ENCODE measurements at regions not wholly inside any gene's neighbourhood (a gene's known extent, or its start where the extent isn't known, plus 50 kb on each side); places are given as distances from the start of the nearest gene placed in this dataset.

DNA sequence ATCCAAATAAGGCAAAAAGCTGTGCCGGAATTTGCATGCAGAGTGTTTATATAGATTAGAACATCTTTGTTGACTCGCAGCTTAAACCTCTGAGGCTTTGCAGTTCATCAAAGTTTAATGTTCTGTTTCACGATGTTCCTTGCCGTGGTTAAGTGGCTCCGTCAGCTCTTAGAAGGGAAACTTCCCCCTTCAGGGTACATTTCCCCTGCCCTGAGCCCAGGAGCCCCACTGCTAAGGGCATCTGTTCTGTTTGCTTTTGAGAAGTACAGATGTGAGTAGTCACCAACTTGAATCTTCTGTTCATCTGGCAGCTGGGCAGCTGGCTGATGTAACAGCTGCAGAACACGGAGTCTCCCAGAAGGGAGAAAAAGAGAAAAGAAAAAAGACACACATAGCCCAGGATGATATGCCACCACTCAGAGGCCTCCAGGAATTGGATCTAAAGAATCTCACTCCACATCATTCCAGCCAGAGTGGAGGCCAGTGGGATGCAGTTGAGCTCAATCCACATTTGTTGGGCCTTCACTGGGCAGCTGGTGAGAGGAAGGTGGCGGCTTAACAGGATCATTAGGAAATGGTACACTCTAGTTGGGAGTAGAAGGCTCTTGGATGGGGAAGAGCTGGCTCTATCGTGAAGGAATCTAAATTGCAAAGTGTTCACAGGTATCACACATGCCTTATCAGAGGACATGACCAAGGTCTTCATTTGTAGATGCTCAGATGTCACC is 178.7 kb upstream of the RBPJ start:
- H3K4me2 ChIP-seq = no peak overlapping the region
- H3K27ac ChIP-seq = no peak overlapping the region
- H3K4me3 ChIP-seq = no peak overlapping the region
- no peaks in the 10 kb centered on the region for H3K9me3 ChIP-seq (ENCODE audit: insufficient read depth, low read depth)
- no TSS peak for BruUV-seq (replicated peaks)
- H3K4me1 ChIP-seq (replicated peaks; ENCODE audit: insufficient read depth) = no peaks in the 10 kb centered on the region; the same call in 1 of the 2 replicates
- H3K9me2 ChIP-seq (ENCODE audit: insufficient read depth) = no peaks in the 10 kb centered on the region
- H4K20me1 ChIP-seq (ENCODE audit: insufficient read depth) = no peaks in the 10 kb centered on the region
- H3K27me3 ChIP-seq (ENCODE audit: insufficient read depth, low read depth) = no peaks in the 10 kb centered on the region
- H3F3A ChIP-seq (ENCODE audit: insufficient read depth, low read depth) = no peaks in the 10 kb centered on the region
- no peaks in the 10 kb centered on the region for H3K79me2 ChIP-seq (ENCODE audit: low read depth)
- no peak for TF ChIP-seq CTCF (conservative IDR thresholded peaks at IDR 0.05)
- TF ChIP-seq EZH2 (IDR thresholded peaks at IDR 0.05; ENCODE audit: low read depth) = no peak
- CTCF ChIA-PET = no interaction called here
- POLR2A ChIA-PET (ENCODE audit: unreplicated experiment) = interaction anchor here (0.7 kb wide), 1 partner anchor 665 kb away, joined by 5 read pairs; no protein-coding TSS in a partner anchor
- no peaks in the 10 kb centered on the region for H3K36me3 ChIP-seq (ENCODE audit: low read depth)
- intact Hi-C loops (cut with micrococcal nuclease; ENCODE audit: unreplicated experiment) = loop anchor here (5.0 kb wide), 1 partner anchor 95 kb away; no protein-coding TSS in a partner anchor
- no peak for DNase-seq
- H2AFZ ChIP-seq = no peak overlapping the region

DNA sequence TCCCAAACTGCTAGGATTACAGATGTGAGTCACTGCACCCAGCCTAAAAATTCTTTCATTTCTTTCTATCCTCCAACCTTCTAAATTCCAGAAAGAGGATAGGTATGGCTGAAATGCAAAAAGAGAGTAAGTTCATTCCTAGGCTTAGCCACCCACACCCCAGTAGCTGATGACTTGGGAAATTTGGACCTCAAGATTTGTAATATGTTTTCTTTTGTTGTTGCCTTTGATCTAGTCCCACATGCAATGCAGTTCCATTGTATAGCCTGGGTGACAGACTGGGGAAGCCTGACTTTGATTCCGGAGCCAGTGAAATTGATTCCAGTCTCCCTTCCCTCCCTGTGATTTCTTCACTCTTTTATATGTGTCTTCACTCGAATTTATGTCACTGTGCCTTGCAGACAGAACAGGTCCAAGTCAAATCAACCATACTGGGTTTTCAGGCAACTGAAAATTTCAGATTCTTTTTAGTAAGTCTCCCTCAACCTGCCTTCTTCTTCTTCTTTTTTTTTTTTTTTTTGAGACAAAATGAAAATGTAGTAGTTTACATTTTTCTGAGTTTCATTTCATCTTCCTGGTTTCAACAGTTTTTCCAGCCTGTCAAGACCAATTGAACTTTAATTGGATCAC is 176.2 kb upstream of the RBPJ start:
- Histone ChIP-seq H3K9me3 (ENCODE audit: insufficient read depth, low read depth) (no peaks in the 10 kb centered on the region), H3K27me3 (ENCODE audit: insufficient read depth, low read depth) (no peaks in the 10 kb centered on the region), H3K27ac (no peak overlapping the region), H3K79me2 (ENCODE audit: low read depth) (no peaks in the 10 kb centered on the region), H3K4me1 (replicated peaks; ENCODE audit: insufficient read depth) (no peaks in the 10 kb centered on the region; the same call in 1 of the 2 replicates), H2AFZ (no peak overlapping the region), H4K20me1 (ENCODE audit: insufficient read depth) (no peaks in the 10 kb centered on the region), H3K9me2 (ENCODE audit: insufficient read depth) (no peaks in the 10 kb centered on the region), H3K36me3 (ENCODE audit: low read depth) (no peaks in the 10 kb centered on the region), H3K4me2 (no peak overlapping the region), H3F3A (ENCODE audit: insufficient read depth, low read depth) (no peaks in the 10 kb centered on the region), H3K4me3 (no peak overlapping the region)
- POLR2A ChIA-PET (ENCODE audit: unreplicated experiment) = no interaction called here
- no TSS peak for BruUV-seq (replicated peaks)
- no peak for TF ChIP-seq CTCF (conservative IDR thresholded peaks at IDR 0.05)
- no peak for TF ChIP-seq EZH2 (IDR thresholded peaks at IDR 0.05; ENCODE audit: low read depth)
- CTCF ChIA-PET = no interaction called here
- no peak for DNase-seq
- intact Hi-C loops (cut with micrococcal nuclease; ENCODE audit: unreplicated experiment) = loop anchor here (5.0 kb wide), 1 partner anchor 93 kb away; no protein-coding TSS in a partner anchor

- POLR2A ChIA-PET (ENCODE audit: unreplicated experiment) = no interaction called here
- no peak overlapping the region for H3K4me2 ChIP-seq
- H3K36me3 ChIP-seq (ENCODE audit: low read depth) = no peaks in the 10 kb centered on the region
- no peak for DNase-seq
- no peaks in the 10 kb centered on the region for H3K27me3 ChIP-seq (ENCODE audit: insufficient read depth, low read depth)
- no peak overlapping the region for H3K27ac ChIP-seq
- no peaks in the 10 kb centered on the region for H3K9me2 ChIP-seq (ENCODE audit: insufficient read depth)
- H2AFZ ChIP-seq = no peak overlapping the region
- BruUV-seq (replicated peaks) = no TSS peak
- no peak overlapping the region for H3K4me3 ChIP-seq
- CTCF ChIA-PET = interaction anchor here (0.7 kb wide), 1 partner anchor 116 kb away, joined by 3 read pairs; no protein-coding TSS in a partner anchor
- no peak for TF ChIP-seq EZH2 (IDR thresholded peaks at IDR 0.05; ENCODE audit: low read depth)
- no peak for TF ChIP-seq CTCF (conservative IDR thresholded peaks at IDR 0.05)
- H3K4me1 ChIP-seq (replicated peaks; ENCODE audit: insufficient read depth) = no peaks in the 10 kb centered on the region; the same call in 1 of the 2 replicates
- H3F3A ChIP-seq (ENCODE audit: insufficient read depth, low read depth) = no peaks in the 10 kb centered on the region
- H3K9me3 ChIP-seq (ENCODE audit: insufficient read depth, low read depth) = no peaks in the 10 kb centered on the region
- no peaks in the 10 kb centered on the region for H3K79me2 ChIP-seq (ENCODE audit: low read depth)
- H4K20me1 ChIP-seq (ENCODE audit: insufficient read depth) = no peaks in the 10 kb centered on the region
- intact Hi-C loops (cut with micrococcal nuclease; ENCODE audit: unreplicated experiment) = no loop called here
Observed at GRCh38 chr4:26145212-26145611, 175.6 kb upstream of the RBPJ start.

All from PC-9 (cell line).